ENCODE measurements at regions not wholly inside any gene's neighbourhood (a gene's known extent, or its start where the extent isn't known, plus 50 kb on each side); places are given as distances from the start of the nearest gene placed in this dataset.

- no peak for TF ChIP-seq CTCF (IDR thresholded peaks at IDR 0.05; ENCODE audit: low read depth, low read length, missing control alignments)
- DNase-seq (ENCODE audit: low read depth), result no peak
- H3K4me3 ChIP-seq (ENCODE audit: low read depth, low read length), result no peak overlapping the region
Observed at GRCh38 chr7:112905413-112905812, 115.2 kb upstream of the TMEM168 start.

DNA sequence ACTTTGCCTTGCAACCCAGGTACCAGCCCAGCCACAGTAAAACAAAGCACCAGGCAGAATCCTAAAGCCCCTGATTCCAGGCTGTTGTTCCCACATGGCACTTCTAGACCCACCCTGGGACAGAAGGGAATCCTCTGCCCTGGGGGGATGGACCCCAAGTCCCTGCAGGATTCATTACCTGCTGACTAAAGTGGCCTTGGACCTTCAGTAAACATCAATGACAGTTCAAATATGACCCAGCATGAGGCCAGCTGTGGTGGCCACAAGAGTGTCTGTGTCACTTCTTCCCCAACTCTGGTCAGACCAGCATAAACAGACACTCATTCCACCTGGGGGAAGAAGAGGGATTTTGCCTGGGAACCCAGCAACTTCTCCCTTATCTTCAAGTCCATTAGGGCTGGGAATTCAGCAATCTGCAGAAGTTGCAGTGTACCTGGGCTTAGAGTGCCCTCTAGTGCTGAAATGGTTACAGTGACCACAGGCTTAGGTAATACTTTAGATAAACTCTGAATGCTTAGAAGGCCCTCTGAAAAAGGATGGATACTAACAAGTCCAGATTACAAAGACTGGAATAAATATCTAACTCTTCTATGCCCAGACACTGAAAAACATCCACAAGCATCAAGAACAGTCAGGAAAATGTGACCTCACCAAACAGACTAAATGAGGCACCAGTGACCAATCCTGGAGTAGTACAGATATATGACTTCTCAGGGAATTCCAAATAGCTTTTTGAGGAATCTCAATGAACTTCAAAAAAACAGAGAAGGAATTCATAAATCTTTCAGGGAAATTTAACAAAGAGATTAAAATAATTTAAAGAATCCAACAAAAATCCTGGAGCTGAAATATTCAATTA, 108.5 kb upstream of the TMEM168 start:
- H3K4me3 ChIP-seq (ENCODE audit: low read depth, low read length), result no peak overlapping the region
- TF ChIP-seq CTCF (IDR thresholded peaks at IDR 0.05; ENCODE audit: low read depth, low read length, missing control alignments), result peak; percentile 80
- peak; percentile 40 for DNase-seq (ENCODE audit: low read depth)

DNA sequence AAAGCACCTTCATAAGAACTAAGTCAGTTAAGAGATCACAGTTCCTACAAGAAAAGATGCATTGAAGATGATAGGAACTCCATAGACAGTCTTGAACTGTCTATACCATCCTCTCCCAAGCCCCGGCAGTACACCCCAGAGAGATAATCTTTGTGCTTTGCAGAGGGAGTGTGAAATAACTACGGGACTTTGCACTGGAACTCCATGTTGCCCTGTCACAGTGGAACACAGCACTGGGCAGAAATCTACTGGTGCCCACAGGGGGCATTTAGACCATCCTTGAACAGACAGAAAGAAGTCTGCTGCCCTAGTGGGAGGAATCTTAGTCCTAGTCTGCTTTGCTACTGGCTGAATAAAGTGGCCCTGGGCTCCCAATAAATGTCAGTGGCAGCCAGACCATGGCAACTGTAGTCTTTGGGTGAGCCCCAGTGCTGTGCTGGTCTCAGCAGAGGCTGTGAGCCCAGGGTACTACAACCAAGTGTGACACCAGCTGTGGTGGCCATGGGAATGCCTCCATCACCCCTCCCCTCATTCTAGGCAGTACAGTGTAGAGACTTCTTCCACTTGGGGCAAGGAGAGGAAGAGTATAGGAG, 107.7 kb upstream of the TMEM168 start:
- no peak for TF ChIP-seq CTCF (IDR thresholded peaks at IDR 0.05; ENCODE audit: low read depth, low read length, missing control alignments)
- no peak overlapping the region for H3K4me3 ChIP-seq (ENCODE audit: low read depth, low read length)
- DNase-seq (ENCODE audit: low read depth), result no peak

GRCh38 chr7:112896026-112896601, 105.9 kb upstream of the TMEM168 start:
- no peak for TF ChIP-seq CTCF (IDR thresholded peaks at IDR 0.05; ENCODE audit: low read depth, low read length, missing control alignments)
- no peak for DNase-seq (ENCODE audit: low read depth)
- no peak overlapping the region for H3K4me3 ChIP-seq (ENCODE audit: low read depth, low read length)

DNA sequence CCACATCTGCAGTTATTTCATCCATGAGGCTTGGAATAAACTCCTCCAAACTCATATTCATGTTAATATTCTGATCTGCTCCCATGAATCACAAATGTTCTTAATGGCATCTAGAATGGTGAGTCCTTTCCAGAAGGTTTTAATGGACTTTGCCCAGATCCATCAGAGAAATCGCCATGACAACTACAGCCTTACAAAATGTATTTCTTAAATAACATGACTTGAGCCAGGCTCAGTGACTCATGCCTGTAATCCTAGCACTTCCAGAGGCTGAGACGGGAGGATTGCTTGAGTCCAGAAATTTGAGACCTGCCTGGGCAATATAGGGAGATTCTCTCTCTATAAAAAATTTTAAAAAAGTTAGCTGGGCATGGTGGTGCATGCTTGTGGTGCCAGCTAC, 102.1 kb upstream of the TMEM168 start:
- DNase-seq (ENCODE audit: low read depth), result no peak
- no peak for TF ChIP-seq CTCF (IDR thresholded peaks at IDR 0.05; ENCODE audit: low read depth, low read length, missing control alignments)
- H3K4me3 ChIP-seq (ENCODE audit: low read depth, low read length), result no peak overlapping the region

GRCh38 chr7:112891698-112892097, 101.5 kb upstream of the TMEM168 start:
- DNase-seq (ENCODE audit: low read depth), result no peak
- H3K4me3 ChIP-seq (ENCODE audit: low read depth, low read length), result no peak overlapping the region
- TF ChIP-seq CTCF (IDR thresholded peaks at IDR 0.05; ENCODE audit: low read depth, low read length, missing control alignments), result no peak

All from GM12864 (cell line).